KMS-11 (cell line): ENCODE measurements at regions not wholly inside any gene's neighbourhood (a gene's known extent, or its start where the extent isn't known, plus 50 kb on each side); places are given as distances from the start of the nearest gene placed in this dataset.

Source experiments
- H2AFZ ChIP-seq: fragments of 200-600 bp; sonication (generic); 2 replicates; pipeline ENCODE4 v1.6.1; 2016; ENCODE audit warnings: antibody characterized with exemption, mixed run types, low read depth
- H3K27ac ChIP-seq: fragments of 200-600 bp; sonication (generic); 2 replicates; pipeline ENCODE4 v1.6.1; 2016; ENCODE audit warnings: mild to moderate bottlenecking, mixed run types
- H3K27me3 ChIP-seq: fragments of 200-600 bp; sonication (generic); 2 replicates; pipeline ENCODE4 v1.6.1; 2017; ENCODE audit warnings: mild to moderate bottlenecking, low read depth, mixed run types, moderate library complexity; ENCODE audit not compliant: insufficient read depth
- H3K36me3 ChIP-seq: fragments of 200-600 bp; sonication (generic); 2 replicates; pipeline ENCODE4 v1.6.1; 2017; ENCODE audit warnings: mild to moderate bottlenecking, mixed run types; ENCODE audit not compliant: insufficient read depth
- H3K4me1 ChIP-seq: fragments of 200-600 bp; sonication (generic); 2 replicates; pipeline ENCODE4 v1.6.1; 2016; ENCODE audit warnings: mild to moderate bottlenecking, low read depth, mixed run types; ENCODE audit not compliant: poor library complexity, severe bottlenecking
- H3K4me2 ChIP-seq: fragments of 200-600 bp; sonication (generic); 2 replicates; pipeline ENCODE4 v1.7.0; 2016; ENCODE audit warnings: mild to moderate bottlenecking, mixed run types
- H3K4me3 ChIP-seq: fragments of 200-600 bp; sonication (generic); IDR thresholded peaks from 2 replicates; pipeline ENCODE4 v1.6.1; 2017; ENCODE audit warnings: low read depth, low read length, mixed read lengths; ENCODE audit not compliant: insufficient read depth
- H3K79me2 ChIP-seq: fragments of 200-600 bp; sonication (generic); 2 replicates; pipeline ENCODE4 v1.6.1; 2016; ENCODE audit warnings: low read depth, mixed run types; ENCODE audit not compliant: insufficient read depth
- H3K9ac ChIP-seq: fragments of 200-600 bp; sonication (generic); 2 replicates; pipeline ENCODE4 v1.6.1; 2016; ENCODE audit warnings: mild to moderate bottlenecking, mixed run types
- H4K20me1 ChIP-seq: fragments of 200-600 bp; sonication (generic); 2 replicates; pipeline ENCODE4 v1.6.1; 2016; ENCODE audit warnings: mild to moderate bottlenecking, mixed run types; ENCODE audit not compliant: insufficient read depth
- TF ChIP-seq, protein P1 (sequence below): fragments of 200-600 bp; sonication (generic); conservative IDR thresholded peaks from 2 replicates; pipeline ENCODE4 v1.6.1; 2017; ENCODE audit warnings: low read depth, mild to moderate bottlenecking, antibody characterized with exemption, low read length, moderate library complexity, mixed read lengths

GRCh38 chr18:55906536-55906935, 318.5 kb upstream of the TCF4 start:
- H3K79me2 ChIP-seq, result no peaks in the 10 kb centered on the region
- H3K9ac ChIP-seq, result no peak overlapping the region
- no peak overlapping the region for H3K4me3 ChIP-seq
- no peak overlapping the region for H3K4me2 ChIP-seq
- H3K27me3 ChIP-seq, result no peaks in the 10 kb centered on the region
- H3K36me3 ChIP-seq, result no peaks in the 10 kb centered on the region
- H3K4me1 ChIP-seq, result no peaks in the 10 kb centered on the region
- H4K20me1 ChIP-seq, result no peaks in the 10 kb centered on the region
- TF ChIP-seq, protein P1, sequence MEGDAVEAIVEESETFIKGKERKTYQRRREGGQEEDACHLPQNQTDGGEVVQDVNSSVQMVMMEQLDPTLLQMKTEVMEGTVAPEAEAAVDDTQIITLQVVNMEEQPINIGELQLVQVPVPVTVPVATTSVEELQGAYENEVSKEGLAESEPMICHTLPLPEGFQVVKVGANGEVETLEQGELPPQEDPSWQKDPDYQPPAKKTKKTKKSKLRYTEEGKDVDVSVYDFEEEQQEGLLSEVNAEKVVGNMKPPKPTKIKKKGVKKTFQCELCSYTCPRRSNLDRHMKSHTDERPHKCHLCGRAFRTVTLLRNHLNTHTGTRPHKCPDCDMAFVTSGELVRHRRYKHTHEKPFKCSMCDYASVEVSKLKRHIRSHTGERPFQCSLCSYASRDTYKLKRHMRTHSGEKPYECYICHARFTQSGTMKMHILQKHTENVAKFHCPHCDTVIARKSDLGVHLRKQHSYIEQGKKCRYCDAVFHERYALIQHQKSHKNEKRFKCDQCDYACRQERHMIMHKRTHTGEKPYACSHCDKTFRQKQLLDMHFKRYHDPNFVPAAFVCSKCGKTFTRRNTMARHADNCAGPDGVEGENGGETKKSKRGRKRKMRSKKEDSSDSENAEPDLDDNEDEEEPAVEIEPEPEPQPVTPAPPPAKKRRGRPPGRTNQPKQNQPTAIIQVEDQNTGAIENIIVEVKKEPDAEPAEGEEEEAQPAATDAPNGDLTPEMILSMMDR, result no peak
- H3K27ac ChIP-seq, result no peak overlapping the region
- H2AFZ ChIP-seq, result no peak overlapping the region

DNA sequence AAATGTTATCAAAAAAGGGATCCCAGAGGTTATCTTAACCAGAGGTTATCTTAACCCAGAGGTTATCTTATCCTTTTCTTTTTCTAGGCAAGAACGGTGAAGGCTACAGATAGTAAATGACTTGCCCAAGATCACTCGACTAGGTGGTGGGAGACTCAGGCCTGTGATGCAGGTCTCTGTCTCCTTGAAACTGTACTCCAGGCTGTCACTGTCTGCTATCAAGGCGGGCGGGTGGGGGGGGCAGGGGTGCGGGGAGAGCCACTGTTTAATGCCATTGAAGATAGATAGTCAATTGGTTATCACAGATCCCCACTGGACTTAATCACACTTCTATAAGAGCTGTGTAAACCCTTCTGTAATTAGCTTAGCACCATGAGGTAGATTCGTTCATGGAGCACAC, 315.9 kb upstream of the TCF4 start:
- H3K79me2 ChIP-seq, result no peaks in the 10 kb centered on the region
- H4K20me1 ChIP-seq, result no peaks in the 10 kb centered on the region
- H3K36me3 ChIP-seq, result no peaks in the 10 kb centered on the region
- H3K4me1 ChIP-seq, result no peaks in the 10 kb centered on the region
- H3K4me3 ChIP-seq, result no peak overlapping the region
- TF ChIP-seq, protein P1, result no peak
- no peak overlapping the region for H2AFZ ChIP-seq
- no peak overlapping the region for H3K27ac ChIP-seq
- H3K4me2 ChIP-seq, result no peak overlapping the region
- H3K9ac ChIP-seq, result no peak overlapping the region
- no peaks in the 10 kb centered on the region for H3K27me3 ChIP-seq

- Histone ChIP-seq H3K9ac (no peak overlapping the region), H3K27ac (no peak overlapping the region), H3K27me3 (no peaks in the 10 kb centered on the region), H3K79me2 (no peaks in the 10 kb centered on the region), H3K36me3 (no peaks in the 10 kb centered on the region), H2AFZ (no peak overlapping the region), H3K4me2 (no peak overlapping the region), H3K4me1 (no peaks in the 10 kb centered on the region), H4K20me1 (no peaks in the 10 kb centered on the region), H3K4me3 (no peak overlapping the region)
- TF ChIP-seq, protein P1, result no peak
These were observed 312.4 kb upstream of the TCF4 start for GRCh38 chr18:55900380-55900779.

DNA sequence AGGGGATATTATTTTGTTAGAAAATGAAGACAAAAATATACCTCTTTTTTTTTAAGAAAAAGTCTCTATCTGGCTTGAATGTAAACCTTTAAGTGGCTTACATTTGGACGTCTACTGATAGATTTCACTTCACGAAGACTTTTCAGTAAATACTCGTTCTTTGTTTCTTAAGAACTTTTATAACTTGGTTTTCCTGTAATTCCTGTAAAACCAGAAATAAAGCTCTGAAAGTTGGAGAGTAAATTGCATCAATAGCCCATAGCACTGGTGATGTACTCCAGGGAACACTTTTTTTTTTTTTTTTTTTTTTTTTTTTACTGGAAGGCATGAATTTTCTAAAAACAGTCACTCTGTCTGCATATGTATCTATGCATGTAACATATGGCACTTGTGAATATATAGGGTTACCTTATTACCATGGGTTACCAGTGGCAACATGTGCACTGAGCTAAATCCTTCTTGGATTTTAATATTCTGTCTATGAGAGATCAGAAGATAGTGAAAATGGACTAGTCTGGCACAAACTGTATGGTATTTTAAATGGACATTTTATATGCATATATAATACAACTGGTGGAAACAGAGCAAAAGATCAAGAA, 309.2 kb upstream of the TCF4 start:
- Histone ChIP-seq H4K20me1 (no peaks in the 10 kb centered on the region), H3K9ac (no peak overlapping the region), H3K79me2 (no peaks in the 10 kb centered on the region), H3K4me3 (no peak overlapping the region), H2AFZ (no peak overlapping the region), H3K27ac (no peak overlapping the region), H3K36me3 (no peaks in the 10 kb centered on the region), H3K4me2 (no peak overlapping the region), H3K4me1 (no peaks in the 10 kb centered on the region), H3K27me3 (no peaks in the 10 kb centered on the region)
- TF ChIP-seq, protein P1, result no peak
